HG02938 (cell line): ENCODE measurements at regions not wholly inside any gene's neighbourhood (a gene's known extent, or its start where the extent isn't known, plus 50 kb on each side); places are given as distances from the start of the nearest gene placed in this dataset.

Experiments used
- ATAC-seq: cut with Tn5 transposase; IDR thresholded peaks from one replicate; pipeline ENCODE4 v1.9.1; 2021; ENCODE audit warnings: mild to moderate bottlenecking, moderate library complexity; ENCODE audit not compliant: unreplicated experiment

- no peak for ATAC-seq
Observed at GRCh38 chr12:114742363-114742762, 58.4 kb upstream of the TBX3 start.

- ATAC-seq = no peak
Observed at GRCh38 chr12:114741940-114742339, 58.0 kb upstream of the TBX3 start.

- no peak for ATAC-seq
Observed at GRCh38 chr12:114740448-114740847, 56.5 kb upstream of the TBX3 start.

- no peak for ATAC-seq
Observed at GRCh38 chr12:114738460-114739184, 54.6 kb upstream of the TBX3 start.

- ATAC-seq = no peak
Observed at GRCh38 chr12:114735680-114736374, 51.9 kb upstream of the TBX3 start.

GRCh38 chr12:114735011-114735410 is 51.0 kb upstream of the TBX3 start:
- ATAC-seq = no peak

GRCh38 chr12:114733919-114734318 is 49.9 kb upstream of the TBX3 start:
- no peak for ATAC-seq
